ENCODE measurements at regions not wholly inside any gene's neighbourhood (a gene's known extent, or its start where the extent isn't known, plus 50 kb on each side); places are given as distances from the start of the nearest gene placed in this dataset.

DNA sequence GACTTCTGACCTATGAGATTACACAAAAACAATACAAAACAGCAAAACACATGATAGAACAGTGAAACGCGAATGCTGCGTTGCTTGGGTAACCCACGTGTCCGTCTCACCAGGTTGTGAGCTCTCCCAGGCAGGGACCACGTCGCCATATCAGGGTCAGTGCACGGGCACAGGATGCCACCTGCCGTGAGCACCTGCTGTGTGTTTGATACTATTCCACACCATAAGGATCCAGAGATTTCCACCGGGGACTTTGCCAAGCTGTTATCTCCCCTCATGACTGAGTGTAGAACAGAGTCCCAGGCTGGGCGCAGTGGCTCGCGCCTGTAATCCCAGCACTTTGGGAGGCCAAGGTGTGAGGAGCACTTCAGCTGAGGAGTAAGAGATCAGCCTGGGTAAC, 288.0 kb downstream of the BMP7 start:
- Mint-ChIP-seq H3K4me1 (ENCODE audit: low read depth, unreplicated experiment) (peaks cover 28% of the 10 kb centered on the region), H3K27ac (ENCODE audit: unreplicated experiment) (no peak overlapping the region), H3K27me3 (ENCODE audit: unreplicated experiment) (peaks cover 4% of the 10 kb centered on the region), H3K4me3 (ENCODE audit: unreplicated experiment) (no peak overlapping the region), H3K9me3 (ENCODE audit: unreplicated experiment) (peaks cover 10% of the 10 kb centered on the region), H3K36me3 (ENCODE audit: unreplicated experiment) (no peaks in the 10 kb centered on the region)
- DNase-seq, result no peak
- TF ChIP-seq, protein P1, sequence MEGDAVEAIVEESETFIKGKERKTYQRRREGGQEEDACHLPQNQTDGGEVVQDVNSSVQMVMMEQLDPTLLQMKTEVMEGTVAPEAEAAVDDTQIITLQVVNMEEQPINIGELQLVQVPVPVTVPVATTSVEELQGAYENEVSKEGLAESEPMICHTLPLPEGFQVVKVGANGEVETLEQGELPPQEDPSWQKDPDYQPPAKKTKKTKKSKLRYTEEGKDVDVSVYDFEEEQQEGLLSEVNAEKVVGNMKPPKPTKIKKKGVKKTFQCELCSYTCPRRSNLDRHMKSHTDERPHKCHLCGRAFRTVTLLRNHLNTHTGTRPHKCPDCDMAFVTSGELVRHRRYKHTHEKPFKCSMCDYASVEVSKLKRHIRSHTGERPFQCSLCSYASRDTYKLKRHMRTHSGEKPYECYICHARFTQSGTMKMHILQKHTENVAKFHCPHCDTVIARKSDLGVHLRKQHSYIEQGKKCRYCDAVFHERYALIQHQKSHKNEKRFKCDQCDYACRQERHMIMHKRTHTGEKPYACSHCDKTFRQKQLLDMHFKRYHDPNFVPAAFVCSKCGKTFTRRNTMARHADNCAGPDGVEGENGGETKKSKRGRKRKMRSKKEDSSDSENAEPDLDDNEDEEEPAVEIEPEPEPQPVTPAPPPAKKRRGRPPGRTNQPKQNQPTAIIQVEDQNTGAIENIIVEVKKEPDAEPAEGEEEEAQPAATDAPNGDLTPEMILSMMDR (IDR thresholded peaks at IDR 0.05; ENCODE audit: partially characterized antibody, unreplicated experiment), result no peak

DNA sequence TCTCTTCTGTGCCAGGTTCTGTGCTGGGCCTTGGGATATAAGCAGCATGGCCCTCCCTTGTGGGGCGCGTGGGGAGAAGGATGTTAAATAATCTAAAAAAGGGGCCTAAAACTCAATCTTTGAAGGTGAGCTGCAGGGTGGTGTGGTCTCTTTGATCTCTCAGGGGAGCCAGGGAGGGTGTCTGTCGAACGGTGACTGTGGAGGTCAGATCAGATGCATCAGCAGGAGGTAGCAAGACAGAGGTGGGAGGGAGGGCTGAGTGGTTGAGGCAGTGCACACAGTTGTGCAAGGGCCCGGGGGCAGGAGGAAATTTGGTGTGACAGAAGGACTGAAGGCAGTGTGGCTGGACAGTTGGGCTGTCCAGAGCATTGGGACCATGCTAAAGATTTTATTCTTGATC, 287.3 kb downstream of the BMP7 start:
- DNase-seq, result no peak
- Mint-ChIP-seq H3K4me3 (ENCODE audit: unreplicated experiment) (no peak overlapping the region), H3K27ac (ENCODE audit: unreplicated experiment) (no peak overlapping the region), H3K36me3 (ENCODE audit: unreplicated experiment) (peaks cover 2% of the 10 kb centered on the region), H3K4me1 (ENCODE audit: low read depth, unreplicated experiment) (peaks cover 22% of the 10 kb centered on the region), H3K9me3 (ENCODE audit: unreplicated experiment) (peaks cover 8% of the 10 kb centered on the region), H3K27me3 (ENCODE audit: unreplicated experiment) (peaks cover 4% of the 10 kb centered on the region)
- TF ChIP-seq, protein P1 (IDR thresholded peaks at IDR 0.05; ENCODE audit: partially characterized antibody, unreplicated experiment), result no peak

DNA sequence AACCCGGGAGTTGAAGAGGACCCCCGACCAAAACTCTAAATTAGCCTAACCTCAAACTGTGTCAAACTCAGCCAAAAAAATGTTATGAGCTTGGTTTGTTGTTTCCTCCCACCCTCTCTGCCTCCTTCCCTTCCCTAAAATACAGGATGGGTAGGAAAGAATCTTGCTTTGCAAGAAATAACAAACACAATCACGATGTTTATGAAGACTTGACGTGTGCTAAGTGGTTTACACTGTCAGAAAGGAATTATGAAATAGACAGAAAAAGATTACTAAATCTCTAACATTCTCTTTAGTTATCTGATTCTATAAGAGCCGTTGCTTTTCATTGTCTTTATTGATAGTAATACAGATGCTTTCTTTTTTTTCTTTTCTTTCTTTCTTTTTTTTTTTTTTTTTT, 285.1 kb downstream of the BMP7 start:
- DNase-seq, result no peak
- TF ChIP-seq, protein P1 (IDR thresholded peaks at IDR 0.05; ENCODE audit: partially characterized antibody, unreplicated experiment), result no peak
- no peak overlapping the region for H3K4me3 Mint-ChIP-seq (ENCODE audit: unreplicated experiment)
- H3K4me1 Mint-ChIP-seq (ENCODE audit: low read depth, unreplicated experiment), result peaks cover 12% of the 10 kb centered on the region
- peaks cover 4% of the 10 kb centered on the region for H3K27me3 Mint-ChIP-seq (ENCODE audit: unreplicated experiment)
- H3K9me3 Mint-ChIP-seq (ENCODE audit: unreplicated experiment), result peaks cover 9% of the 10 kb centered on the region
- no peak overlapping the region for H3K27ac Mint-ChIP-seq (ENCODE audit: unreplicated experiment)
- peaks cover 12% of the 10 kb centered on the region for H3K36me3 Mint-ChIP-seq (ENCODE audit: unreplicated experiment)

DNA sequence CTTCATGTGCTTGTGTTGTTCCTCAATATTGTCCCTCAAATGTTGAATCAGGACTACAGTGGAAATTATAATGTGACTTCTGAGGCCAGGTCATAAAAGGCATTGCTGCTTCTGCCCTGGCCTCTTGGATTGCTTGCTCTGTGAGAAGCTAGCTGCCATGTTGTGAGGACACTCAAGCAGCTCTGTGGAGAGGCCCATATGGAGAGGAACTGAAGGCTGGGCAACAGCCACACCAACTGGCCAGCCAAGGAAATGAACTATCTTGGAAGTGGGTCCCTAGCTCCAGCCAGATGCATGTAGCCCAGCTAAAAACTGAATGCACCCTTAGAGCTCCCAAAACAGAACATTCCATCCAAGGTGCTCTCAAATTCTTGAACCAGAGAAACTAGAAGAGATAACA, 282.6 kb downstream of the BMP7 start:
- Mint-ChIP-seq H3K4me1 (ENCODE audit: low read depth, unreplicated experiment) (peaks cover 2% of the 10 kb centered on the region), H3K27ac (ENCODE audit: unreplicated experiment) (no peak overlapping the region), H3K36me3 (ENCODE audit: unreplicated experiment) (peaks cover 17% of the 10 kb centered on the region), H3K27me3 (ENCODE audit: unreplicated experiment) (no peaks in the 10 kb centered on the region), H3K4me3 (ENCODE audit: unreplicated experiment) (no peak overlapping the region), H3K9me3 (ENCODE audit: unreplicated experiment) (peaks cover 2% of the 10 kb centered on the region)
- TF ChIP-seq, protein P1 (IDR thresholded peaks at IDR 0.05; ENCODE audit: partially characterized antibody, unreplicated experiment), result no peak
- DNase-seq, result no peak

DNA sequence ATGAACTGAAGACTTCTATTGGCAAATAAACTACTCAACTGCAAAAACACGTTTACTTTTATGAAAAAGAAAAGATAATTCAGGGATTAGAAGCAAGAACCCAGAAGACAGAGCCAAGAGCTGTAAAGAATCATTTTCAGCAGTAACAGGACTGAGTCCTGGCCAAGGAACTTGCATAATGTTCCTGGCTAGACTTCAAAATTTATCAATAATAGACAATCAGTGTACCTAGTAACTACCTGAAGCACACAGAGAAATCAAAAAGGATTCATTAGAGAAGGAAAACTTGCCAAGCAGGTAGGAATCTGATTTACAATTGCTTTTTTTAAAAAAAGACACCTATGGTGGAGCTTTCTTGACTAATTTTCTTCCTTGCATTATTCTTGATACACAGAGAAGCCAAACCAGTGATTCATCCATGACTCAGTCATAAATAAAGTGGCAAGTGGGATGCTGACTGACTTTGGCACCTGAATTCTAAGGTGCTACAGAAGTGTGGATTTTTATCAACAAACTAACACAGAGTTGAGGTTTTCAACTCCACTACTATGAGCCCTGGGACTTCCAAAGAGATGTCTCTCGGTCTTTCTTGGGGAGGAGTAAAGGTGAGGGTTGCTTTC, 281.3 kb downstream of the BMP7 start:
- H3K9me3 Mint-ChIP-seq (ENCODE audit: unreplicated experiment), result peaks cover 2% of the 10 kb centered on the region
- no peaks in the 10 kb centered on the region for H3K4me1 Mint-ChIP-seq (ENCODE audit: low read depth, unreplicated experiment)
- H3K27ac Mint-ChIP-seq (ENCODE audit: unreplicated experiment), result no peak overlapping the region
- no peak overlapping the region for H3K4me3 Mint-ChIP-seq (ENCODE audit: unreplicated experiment)
- H3K36me3 Mint-ChIP-seq (ENCODE audit: unreplicated experiment), result peaks cover 17% of the 10 kb centered on the region
- no peak for DNase-seq
- H3K27me3 Mint-ChIP-seq (ENCODE audit: unreplicated experiment), result no peaks in the 10 kb centered on the region
- TF ChIP-seq, protein P1 (IDR thresholded peaks at IDR 0.05; ENCODE audit: partially characterized antibody, unreplicated experiment), result no peak

Data from glutamatergic neuron (in vitro differentiated cells).